HFFc6 (cell line): ENCODE measurements at regions not wholly inside any gene's neighbourhood (a gene's known extent, or its start where the extent isn't known, plus 50 kb on each side); places are given as distances from the start of the nearest gene placed in this dataset.

Experiments
- DNase-seq: peaks from one replicate; pipeline ENCODE4 v3.0.0-alpha.2; 2018
- H3K27ac Mint-ChIP-seq: 2 replicates; pipeline ENCODE4 v1.8.0; 2020; ENCODE audit warnings: mild to moderate bottlenecking, mixed read lengths
- H3K27me3 Mint-ChIP-seq: 2 replicates; pipeline ENCODE4 v1.8.0; 2021; ENCODE audit warnings: mild to moderate bottlenecking, moderate library complexity, mixed read lengths; ENCODE audit not compliant: insufficient read depth
- H3K36me3 Mint-ChIP-seq: 2 replicates; pipeline ENCODE4 v1.8.0; 2021; ENCODE audit warnings: low read depth, mixed read lengths
- H3K4me1 Mint-ChIP-seq: 2 replicates; pipeline ENCODE4 v1.8.0; 2020; ENCODE audit warnings: low read depth, mixed read lengths
- H3K4me3 Mint-ChIP-seq: 2 replicates; pipeline ENCODE4 v1.8.0; 2020; ENCODE audit warnings: mild to moderate bottlenecking, moderate library complexity, mixed read lengths
- H3K9me3 Mint-ChIP-seq: 2 replicates; pipeline ENCODE4 v1.8.0; 2020; ENCODE audit warnings: mild to moderate bottlenecking, mixed read lengths
- TF ChIP-seq, protein P1 (sequence below): fragments of 200-600 bp; sonication (generic); IDR thresholded peaks from 2 replicates; pipeline ENCODE4 v1.5.0; 2021; ENCODE audit warnings: antibody characterized with exemption, mild to moderate bottlenecking

DNA sequence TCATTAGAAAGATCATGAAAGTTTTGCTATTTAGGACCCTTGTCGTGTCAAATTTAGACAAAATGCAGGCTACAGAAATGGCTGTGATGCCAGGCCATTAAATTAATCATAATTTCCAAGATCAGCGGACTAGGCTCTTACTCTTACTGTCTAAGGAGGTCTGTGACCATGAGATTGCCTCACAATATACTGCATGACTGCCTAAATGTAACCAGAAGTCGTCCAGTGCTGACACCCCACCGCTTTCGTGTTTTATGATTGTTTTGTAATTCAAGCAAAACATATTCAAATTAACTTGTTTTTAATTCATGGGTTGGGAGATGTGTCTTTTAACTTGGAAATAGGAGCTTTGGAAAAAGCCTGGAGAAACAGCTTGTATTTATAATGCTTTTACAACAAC, 947.5 kb downstream of the BRINP3 start:
- H3K4me1 Mint-ChIP-seq: no peaks in the 10 kb centered on the region
- TF ChIP-seq, protein P1, sequence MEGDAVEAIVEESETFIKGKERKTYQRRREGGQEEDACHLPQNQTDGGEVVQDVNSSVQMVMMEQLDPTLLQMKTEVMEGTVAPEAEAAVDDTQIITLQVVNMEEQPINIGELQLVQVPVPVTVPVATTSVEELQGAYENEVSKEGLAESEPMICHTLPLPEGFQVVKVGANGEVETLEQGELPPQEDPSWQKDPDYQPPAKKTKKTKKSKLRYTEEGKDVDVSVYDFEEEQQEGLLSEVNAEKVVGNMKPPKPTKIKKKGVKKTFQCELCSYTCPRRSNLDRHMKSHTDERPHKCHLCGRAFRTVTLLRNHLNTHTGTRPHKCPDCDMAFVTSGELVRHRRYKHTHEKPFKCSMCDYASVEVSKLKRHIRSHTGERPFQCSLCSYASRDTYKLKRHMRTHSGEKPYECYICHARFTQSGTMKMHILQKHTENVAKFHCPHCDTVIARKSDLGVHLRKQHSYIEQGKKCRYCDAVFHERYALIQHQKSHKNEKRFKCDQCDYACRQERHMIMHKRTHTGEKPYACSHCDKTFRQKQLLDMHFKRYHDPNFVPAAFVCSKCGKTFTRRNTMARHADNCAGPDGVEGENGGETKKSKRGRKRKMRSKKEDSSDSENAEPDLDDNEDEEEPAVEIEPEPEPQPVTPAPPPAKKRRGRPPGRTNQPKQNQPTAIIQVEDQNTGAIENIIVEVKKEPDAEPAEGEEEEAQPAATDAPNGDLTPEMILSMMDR: no peak
- H3K27ac Mint-ChIP-seq: no peak overlapping the region
- H3K27me3 Mint-ChIP-seq: no peaks in the 10 kb centered on the region
- no peak for DNase-seq
- peaks cover 18% of the 10 kb centered on the region for H3K9me3 Mint-ChIP-seq
- no peaks in the 10 kb centered on the region for H3K36me3 Mint-ChIP-seq
- H3K4me3 Mint-ChIP-seq: no peak overlapping the region

- no peak overlapping the region for H3K4me3 Mint-ChIP-seq
- H3K27me3 Mint-ChIP-seq: no peaks in the 10 kb centered on the region
- H3K4me1 Mint-ChIP-seq: no peaks in the 10 kb centered on the region
- no peak overlapping the region for H3K27ac Mint-ChIP-seq
- no peaks in the 10 kb centered on the region for H3K36me3 Mint-ChIP-seq
- TF ChIP-seq, protein P1: no peak
- H3K9me3 Mint-ChIP-seq: peaks cover 48% of the 10 kb centered on the region
- no peak for DNase-seq
Observed at GRCh38 chr1:189538271-189538670, 939.4 kb downstream of the BRINP3 start.

DNA sequence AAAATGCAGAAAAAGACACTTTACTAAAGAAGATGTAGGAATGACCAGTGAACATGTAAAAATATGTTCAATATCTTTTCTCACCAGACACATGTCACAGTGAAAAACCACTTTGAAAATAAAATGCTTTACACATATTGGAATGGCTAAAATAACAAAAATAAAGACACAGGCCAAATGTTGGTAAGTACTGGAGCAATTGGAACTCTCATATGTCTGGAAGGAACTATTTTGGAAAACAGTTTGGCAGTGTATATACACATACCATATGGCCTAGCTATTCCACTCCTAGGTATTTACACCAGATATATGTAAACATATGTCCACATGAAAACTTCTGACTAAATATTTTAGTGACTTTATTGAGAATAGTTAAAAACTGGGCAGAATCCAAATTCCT, 927.2 kb downstream of the BRINP3 start:
- Mint-ChIP-seq H3K27me3 (no peaks in the 10 kb centered on the region), H3K36me3 (no peaks in the 10 kb centered on the region), H3K27ac (no peak overlapping the region), H3K4me1 (no peaks in the 10 kb centered on the region), H3K9me3 (peaks cover 24% of the 10 kb centered on the region), H3K4me3 (no peak overlapping the region)
- TF ChIP-seq, protein P1: no peak
- no peak for DNase-seq

GRCh38 chr1:189563784-189564183, 913.9 kb downstream of the BRINP3 start:
- H3K27me3 Mint-ChIP-seq: no peaks in the 10 kb centered on the region
- TF ChIP-seq, protein P1: no peak
- H3K9me3 Mint-ChIP-seq: peaks cover 18% of the 10 kb centered on the region
- no peaks in the 10 kb centered on the region for H3K4me1 Mint-ChIP-seq
- DNase-seq: no peak
- no peaks in the 10 kb centered on the region for H3K36me3 Mint-ChIP-seq
- no peak overlapping the region for H3K4me3 Mint-ChIP-seq
- no peak overlapping the region for H3K27ac Mint-ChIP-seq

DNA sequence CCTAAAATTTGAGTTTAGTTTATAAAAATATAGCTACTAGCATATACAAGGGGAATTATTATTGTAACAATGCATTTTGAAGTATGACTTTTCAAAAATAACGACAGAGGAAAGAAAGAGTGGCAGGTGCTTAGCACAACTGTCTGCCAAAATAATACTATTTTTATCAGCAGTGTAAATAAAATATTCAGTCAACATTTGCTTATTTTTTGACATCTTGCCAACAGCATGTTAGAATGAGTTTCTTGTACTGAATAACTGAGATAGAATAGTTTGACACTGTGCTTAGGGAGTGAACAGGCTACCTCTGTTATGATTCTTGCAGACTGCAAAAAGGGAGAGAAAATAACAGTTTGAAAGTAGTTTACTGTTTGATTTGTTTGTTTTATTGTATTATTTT, 909.8 kb downstream of the BRINP3 start:
- no peak overlapping the region for H3K4me3 Mint-ChIP-seq
- peaks cover 17% of the 10 kb centered on the region for H3K9me3 Mint-ChIP-seq
- no peaks in the 10 kb centered on the region for H3K4me1 Mint-ChIP-seq
- TF ChIP-seq, protein P1: no peak
- no peaks in the 10 kb centered on the region for H3K36me3 Mint-ChIP-seq
- no peak overlapping the region for H3K27ac Mint-ChIP-seq
- H3K27me3 Mint-ChIP-seq: no peaks in the 10 kb centered on the region
- DNase-seq: no peak

GRCh38 chr1:189596197-189596596, 881.5 kb downstream of the BRINP3 start:
- H3K27me3 Mint-ChIP-seq: peaks cover 2% of the 10 kb centered on the region; the same call in 1 of the 2 replicates
- no peak for DNase-seq
- no peak overlapping the region for H3K4me3 Mint-ChIP-seq
- no peaks in the 10 kb centered on the region for H3K4me1 Mint-ChIP-seq
- no peaks in the 10 kb centered on the region for H3K36me3 Mint-ChIP-seq
- no peak overlapping the region for H3K27ac Mint-ChIP-seq
- peaks cover 33% of the 10 kb centered on the region for H3K9me3 Mint-ChIP-seq
- TF ChIP-seq, protein P1: no peak
